ENCODE measurements at regions not wholly inside any gene's neighbourhood (a gene's known extent, or its start where the extent isn't known, plus 50 kb on each side); places are given as distances from the start of the nearest gene placed in this dataset.

DNA sequence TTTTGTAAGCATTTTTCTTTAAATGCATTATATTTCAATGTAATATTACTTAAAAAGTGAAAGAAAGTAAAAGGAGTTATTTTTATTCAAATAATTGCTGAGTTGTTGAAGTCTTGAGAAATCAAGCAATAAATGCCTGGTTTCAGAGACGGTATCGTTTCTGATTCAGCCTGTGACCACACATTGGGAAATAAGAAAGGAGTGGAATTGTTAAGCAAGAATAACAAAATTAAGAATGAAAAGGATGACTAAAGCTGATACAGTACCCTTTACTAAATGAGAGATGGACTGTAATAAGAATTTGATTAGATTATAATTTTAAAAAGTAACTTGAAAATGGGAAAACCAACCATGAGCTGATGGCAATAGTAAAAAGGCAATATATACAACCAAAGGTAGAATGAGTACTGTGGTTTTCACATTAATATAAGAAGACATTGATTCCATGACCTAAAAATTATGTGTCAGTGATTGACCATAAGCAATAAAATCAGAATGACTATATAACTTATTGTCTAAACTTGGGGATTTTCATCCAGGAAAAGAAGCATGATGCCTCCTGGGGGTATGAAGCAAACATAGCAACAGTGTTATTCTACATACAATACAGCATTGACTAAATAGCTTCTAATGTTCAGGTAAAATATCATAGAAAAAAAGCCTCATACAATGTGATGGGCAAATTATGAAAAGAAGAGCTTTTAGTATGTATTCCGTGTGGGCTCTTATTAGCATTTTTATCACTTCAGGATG is 101.9 kb upstream of the PRDM9 start:
- TF ChIP-seq, protein P1, sequence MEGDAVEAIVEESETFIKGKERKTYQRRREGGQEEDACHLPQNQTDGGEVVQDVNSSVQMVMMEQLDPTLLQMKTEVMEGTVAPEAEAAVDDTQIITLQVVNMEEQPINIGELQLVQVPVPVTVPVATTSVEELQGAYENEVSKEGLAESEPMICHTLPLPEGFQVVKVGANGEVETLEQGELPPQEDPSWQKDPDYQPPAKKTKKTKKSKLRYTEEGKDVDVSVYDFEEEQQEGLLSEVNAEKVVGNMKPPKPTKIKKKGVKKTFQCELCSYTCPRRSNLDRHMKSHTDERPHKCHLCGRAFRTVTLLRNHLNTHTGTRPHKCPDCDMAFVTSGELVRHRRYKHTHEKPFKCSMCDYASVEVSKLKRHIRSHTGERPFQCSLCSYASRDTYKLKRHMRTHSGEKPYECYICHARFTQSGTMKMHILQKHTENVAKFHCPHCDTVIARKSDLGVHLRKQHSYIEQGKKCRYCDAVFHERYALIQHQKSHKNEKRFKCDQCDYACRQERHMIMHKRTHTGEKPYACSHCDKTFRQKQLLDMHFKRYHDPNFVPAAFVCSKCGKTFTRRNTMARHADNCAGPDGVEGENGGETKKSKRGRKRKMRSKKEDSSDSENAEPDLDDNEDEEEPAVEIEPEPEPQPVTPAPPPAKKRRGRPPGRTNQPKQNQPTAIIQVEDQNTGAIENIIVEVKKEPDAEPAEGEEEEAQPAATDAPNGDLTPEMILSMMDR (IDR thresholded peaks at IDR 0.05) = no peak
- no peak for TF ChIP-seq EZH2 (IDR thresholded peaks at IDR 0.05; ENCODE audit: borderline replicate concordance, insufficient read depth, low read depth, low read length, poor library complexity, severe bottlenecking)
